Endodermal cell (in vitro differentiated cells): ENCODE measurements at regions not wholly inside any gene's neighbourhood (a gene's known extent, or its start where the extent isn't known, plus 50 kb on each side); places are given as distances from the start of the nearest gene placed in this dataset.

ENCODE experiments used
- DNase-seq: peaks from one replicate; pipeline ENCODE4 v3.0.0-alpha.2; 2017
- H3K27ac ChIP-seq: 2 replicates; pipeline ENCODE4 v1.5.1; 2013; ENCODE audit warnings: mild to moderate bottlenecking, low read depth, low read length, moderate library complexity
- H3K27me3 ChIP-seq: 2 replicates; pipeline ENCODE4 v1.6.1; 2013; ENCODE audit warnings: mild to moderate bottlenecking, low read length, moderate library complexity; ENCODE audit not compliant: insufficient read depth, control insufficient read depth, poor library complexity, severe bottlenecking
- H3K36me3 ChIP-seq: 2 replicates; pipeline ENCODE4 v1.7.0; 2013; ENCODE audit warnings: mild to moderate bottlenecking, low read length, moderate library complexity; ENCODE audit not compliant: control insufficient read depth, insufficient read depth
- H3K4me1 ChIP-seq: one replicate; pipeline ENCODE4 v1.7.0; 2013; ENCODE audit warnings: low read length; ENCODE audit not compliant: control insufficient read depth, insufficient read depth
- H3K4me3 ChIP-seq: 2 replicates; pipeline ENCODE4 v1.5.1; 2013; ENCODE audit warnings: mild to moderate bottlenecking, low read length, moderate library complexity
- H3K9ac ChIP-seq: 2 replicates; pipeline ENCODE4 v1.6.1; 2013; ENCODE audit warnings: mild to moderate bottlenecking, low read length, moderate library complexity; ENCODE audit not compliant: poor library complexity, severe bottlenecking; ENCODE audit errors: extremely low read depth
- H3K9me3 ChIP-seq: 2 replicates; pipeline ENCODE4 v1.6.1; 2013; ENCODE audit warnings: mild to moderate bottlenecking, low read length, moderate library complexity; ENCODE audit not compliant: control insufficient read depth
- H3K27ac Mint-ChIP-seq: 2 replicates; pipeline ENCODE4 v1.8.0; 2020; ENCODE audit warnings: mixed read lengths
- H3K27me3 Mint-ChIP-seq: 2 replicates; pipeline ENCODE4 v1.8.0; 2021; ENCODE audit warnings: mild to moderate bottlenecking, mixed read lengths; ENCODE audit not compliant: insufficient read depth
- H3K36me3 Mint-ChIP-seq: 2 replicates; pipeline ENCODE4 v1.8.0; 2020; ENCODE audit warnings: low read depth, mixed read lengths
- H3K4me1 Mint-ChIP-seq: 2 replicates; pipeline ENCODE4 v1.8.0; 2020; ENCODE audit warnings: mixed read lengths
- H3K4me3 Mint-ChIP-seq: 2 replicates; pipeline ENCODE4 v1.8.0; 2020; ENCODE audit warnings: mild to moderate bottlenecking, moderate library complexity, mixed read lengths
- H3K9me3 Mint-ChIP-seq: 2 replicates; pipeline ENCODE4 v1.8.0; 2020; ENCODE audit warnings: mild to moderate bottlenecking, mixed read lengths
- CTCF ChIP-seq: fragments of 200-600 bp; sonication (generic); conservative IDR thresholded peaks from 2 replicates; pipeline ENCODE4 v1.5.0; 2021; ENCODE audit warnings: antibody characterized with exemption, mild to moderate bottlenecking
- WGBS, 2 experiments: methylation state at CpG; one replicate each; pipeline versions ENCODE4 v1.1.5 to v1.1.7; 2013; ENCODE audit warnings: missing lambda C conversion rate in 2 of 2, mixed read lengths in 1 of 2; ENCODE audit not compliant: insufficient coverage in 1 of 2, insufficient read length in 1 of 2; 5-methylcytosine and 5-hydroxymethylcytosine counted together

GRCh38 chr12:13668880-13669279 lies 312.5 kb downstream of the GRIN2B start:
- DNase-seq, result no peak
- 82 to 94% methylated on average over 2 to 3 of the region's 3 CpGs for WGBS, 2 experiments
- Histone ChIP-seq H3K27ac (no peak overlapping the region), H3K4me1 (no peaks in the 10 kb centered on the region), H3K9me3 (no peaks in the 10 kb centered on the region), H3K36me3 (no peaks in the 10 kb centered on the region), H3K9ac (no peak overlapping the region), H3K27me3 (peaks cover 7% of the 10 kb centered on the region), H3K4me3 (no peak overlapping the region)
- Mint-ChIP-seq H3K4me3 (no peak overlapping the region), H3K36me3 (no peaks in the 10 kb centered on the region), H3K4me1 (no peaks in the 10 kb centered on the region), H3K9me3 (no peaks in the 10 kb centered on the region), H3K27ac (no peak overlapping the region), H3K27me3 (peaks cover 58% of the 10 kb centered on the region)
- no peak for TF ChIP-seq CTCF

- no peak for DNase-seq
- H3K27me3 ChIP-seq, result peaks cover 7% of the 10 kb centered on the region
- no peaks in the 10 kb centered on the region for H3K36me3 ChIP-seq
- Mint-ChIP-seq H3K36me3 (no peaks in the 10 kb centered on the region), H3K4me3 (no peak overlapping the region), H3K4me1 (no peaks in the 10 kb centered on the region), H3K27ac (no peak overlapping the region), H3K27me3 (peaks cover 39% of the 10 kb centered on the region), H3K9me3 (no peaks in the 10 kb centered on the region)
- H3K27ac ChIP-seq, result no peak overlapping the region
- H3K9me3 ChIP-seq, result no peaks in the 10 kb centered on the region
- H3K9ac ChIP-seq, result no peak overlapping the region
- peak; percentile 88 for TF ChIP-seq CTCF
- WGBS, 2 experiments, result 75 to 83% methylated on average over 1 to 2 of the region's 2 CpGs
- H3K4me3 ChIP-seq, result no peak overlapping the region
- no peaks in the 10 kb centered on the region for H3K4me1 ChIP-seq
These were observed 314.6 kb downstream of the GRIN2B start for GRCh38 chr12:13666806-13667205.

- H3K27ac Mint-ChIP-seq, result no peak overlapping the region
- H3K9ac ChIP-seq, result no peak overlapping the region
These were observed 320.2 kb downstream of the GRIN2B start for GRCh38 chr12:13661005-13661887.

More at GRCh38 chr12:13661005-13661887, 320.2 kb downstream of the GRIN2B start:
- no peaks in the 10 kb centered on the region for H3K9me3 Mint-ChIP-seq
- TF ChIP-seq CTCF, result peak; percentile 100
- 45 to 48% methylated on average over 10 to 11 of the region's 11 CpGs for WGBS, 2 experiments
- peak; percentile 85 for DNase-seq
- Histone ChIP-seq H3K4me3 (no peak overlapping the region), H3K27me3 (peaks cover 35% of the 10 kb centered on the region), H3K4me1 (no peaks in the 10 kb centered on the region), H3K27ac (no peak overlapping the region), H3K9me3 (no peaks in the 10 kb centered on the region), H3K36me3 (no peaks in the 10 kb centered on the region)
- no peaks in the 10 kb centered on the region for H3K4me1 Mint-ChIP-seq
- peaks cover 48% of the 10 kb centered on the region for H3K27me3 Mint-ChIP-seq
- H3K4me3 Mint-ChIP-seq, result no peak overlapping the region
- no peaks in the 10 kb centered on the region for H3K36me3 Mint-ChIP-seq
